ENCODE measurements at regions not wholly inside any gene's neighbourhood (a gene's known extent, or its start where the extent isn't known, plus 50 kb on each side); places are given as distances from the start of the nearest gene placed in this dataset.

GRCh38 chr17:15042311-15042710 lies 222.8 kb downstream of the PMP22 start:
- no peak for DNase-seq (ENCODE audit: low spot score)

DNA sequence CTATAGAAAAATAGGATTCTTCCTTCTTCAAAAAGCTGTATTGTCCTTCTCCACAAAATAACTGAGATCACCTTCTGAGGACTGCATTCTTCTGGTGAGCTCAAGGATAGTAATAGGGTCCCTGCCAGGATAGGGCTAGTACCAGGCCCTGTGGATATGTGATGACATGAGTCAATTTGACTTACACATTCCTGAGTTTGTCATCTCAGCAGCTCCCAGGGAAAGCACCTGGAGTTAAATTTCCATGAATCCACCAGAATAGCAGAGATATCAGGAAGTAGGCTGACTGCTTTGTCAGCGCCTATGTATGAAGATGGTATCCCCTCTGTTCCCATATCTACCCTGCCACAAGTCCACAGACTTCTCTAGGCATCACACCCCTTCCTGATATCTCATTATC lies 225.8 kb downstream of the PMP22 start:
- DNase-seq (ENCODE audit: low spot score) = no peak

DNA sequence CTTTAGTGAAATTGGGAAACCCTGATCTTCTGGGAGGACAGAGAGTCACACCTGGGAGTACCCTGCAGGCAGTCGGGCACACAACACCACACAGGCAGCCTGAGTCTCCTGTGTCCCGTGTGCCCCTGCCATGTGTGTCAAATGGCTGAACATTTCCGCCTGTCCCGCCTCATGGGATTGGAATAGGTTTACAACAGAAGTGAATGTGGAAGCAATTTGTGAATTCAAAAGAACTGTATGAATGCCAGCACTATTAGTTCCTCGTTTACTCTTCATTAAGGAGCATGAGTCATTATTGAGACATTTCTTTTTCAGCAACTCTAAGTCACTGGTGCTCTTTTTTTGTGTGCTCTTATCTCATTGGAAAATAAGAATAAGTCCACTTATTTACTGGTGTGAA lies 226.5 kb downstream of the PMP22 start:
- DNase-seq (ENCODE audit: low spot score) = no peak

DNA sequence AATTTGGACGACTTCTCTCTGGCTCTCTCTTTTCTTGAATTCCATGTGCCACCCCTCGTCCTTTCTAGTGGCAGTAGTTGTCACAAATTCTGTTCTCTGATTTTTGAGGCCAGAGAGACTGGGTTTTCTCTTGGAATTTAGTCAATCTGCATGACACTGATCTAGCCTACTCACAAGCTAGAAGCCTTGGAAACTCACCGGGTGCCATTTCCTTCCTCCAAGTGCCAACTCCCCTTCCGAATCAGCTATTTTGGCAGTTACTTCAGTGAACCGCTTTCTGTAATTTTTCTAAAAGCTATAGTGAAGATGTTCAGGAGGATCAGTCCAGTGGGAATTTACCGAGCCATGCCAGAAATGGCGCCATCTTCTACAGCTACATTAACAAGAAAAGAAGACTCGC lies 228.9 kb downstream of the PMP22 start:
- no peak for DNase-seq (ENCODE audit: low spot score)

GRCh38 chr17:15031975-15032374 lies 233.2 kb downstream of the PMP22 start:
- DNase-seq (ENCODE audit: low spot score) = no peak

- DNase-seq (ENCODE audit: low spot score) = no peak
Observed at GRCh38 chr17:15029469-15029868, 235.7 kb downstream of the PMP22 start.

DNA sequence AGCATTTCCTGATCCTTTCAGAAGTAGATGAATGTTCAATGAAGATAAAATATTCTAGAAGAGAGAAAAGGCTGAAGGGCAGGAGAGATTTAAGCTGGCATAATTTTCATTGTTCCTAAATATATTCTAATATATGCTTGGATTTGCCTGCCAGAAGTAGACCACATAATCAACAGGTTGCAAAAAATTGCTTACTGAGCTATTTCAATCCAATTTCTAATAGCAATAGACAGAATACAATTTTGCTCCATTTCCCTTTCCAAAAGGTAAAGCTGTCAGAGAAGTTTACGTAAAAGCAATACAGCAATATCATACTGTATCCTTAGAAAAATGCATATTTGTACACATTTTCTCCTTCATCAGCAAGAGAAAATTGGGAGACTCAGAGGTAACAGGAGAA lies 237.3 kb downstream of the PMP22 start:
- DNase-seq (ENCODE audit: low spot score) = no peak

- no peak for DNase-seq (ENCODE audit: low spot score)
Observed at GRCh38 chr17:15026088-15026487, 239.0 kb downstream of the PMP22 start.

DNA sequence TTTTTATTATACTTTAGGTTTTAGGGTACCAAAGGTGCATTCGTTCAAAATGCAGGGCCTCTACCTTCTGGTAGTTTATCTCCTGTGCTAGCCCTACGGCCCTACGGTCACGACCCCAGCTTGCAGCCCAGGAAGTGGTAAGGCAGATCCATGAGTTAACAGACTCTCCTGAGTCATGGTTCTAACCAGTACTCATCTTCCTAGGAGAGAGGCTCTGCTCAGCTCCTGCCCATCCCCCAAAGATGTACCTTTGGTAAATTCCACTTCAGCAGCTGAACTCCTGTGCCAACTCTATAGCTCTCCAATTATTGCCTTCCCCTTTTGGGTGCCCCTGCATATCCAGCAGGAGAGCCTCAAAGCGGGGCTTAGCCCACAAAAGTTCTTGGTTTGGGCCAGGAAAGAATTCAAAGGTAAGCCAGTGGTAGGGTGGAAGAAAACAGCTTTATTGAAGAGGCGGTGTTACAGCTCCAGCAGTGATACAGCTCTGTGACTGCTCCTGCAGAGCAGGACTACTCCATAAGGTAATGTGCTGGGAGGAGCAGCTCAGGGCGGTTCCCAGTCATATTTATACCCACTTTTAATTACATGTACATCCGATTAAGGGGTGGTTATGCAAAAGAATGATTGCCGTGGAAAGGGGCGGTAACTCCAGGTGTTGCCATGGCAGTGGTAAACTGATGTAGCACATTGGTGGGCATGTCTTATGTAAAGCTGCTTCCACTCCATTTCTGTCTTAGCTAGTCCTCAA lies 241.4 kb downstream of the PMP22 start:
- no peak for DNase-seq (ENCODE audit: low spot score)

GRCh38 chr17:15019158-15019557 lies 246.0 kb downstream of the PMP22 start:
- DNase-seq (ENCODE audit: low spot score) = no peak

GRCh38 chr17:15012351-15012980 lies 252.7 kb downstream of the PMP22 start:
- DNase-seq (ENCODE audit: low spot score) = no peak

DNA sequence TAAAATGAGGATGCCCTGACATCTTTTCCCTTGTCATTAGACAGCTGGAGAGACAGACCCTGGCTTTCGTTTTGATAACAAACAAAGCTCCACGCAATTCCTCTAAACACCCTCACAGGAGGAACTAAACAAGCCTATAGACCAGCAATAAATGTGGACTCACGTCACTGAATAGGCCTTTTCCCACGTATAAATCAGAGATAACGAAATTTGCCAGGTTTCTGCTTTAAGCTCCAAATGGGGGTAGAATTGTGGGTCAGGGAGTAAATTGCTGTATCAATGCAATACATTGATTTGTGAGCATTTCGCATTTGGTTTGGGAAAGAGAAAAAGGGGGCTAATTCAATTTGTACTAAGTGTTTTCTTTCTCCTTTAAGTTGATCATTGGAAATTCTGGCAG lies 256.0 kb downstream of the PMP22 start:
- no peak for DNase-seq (ENCODE audit: low spot score)

DNA sequence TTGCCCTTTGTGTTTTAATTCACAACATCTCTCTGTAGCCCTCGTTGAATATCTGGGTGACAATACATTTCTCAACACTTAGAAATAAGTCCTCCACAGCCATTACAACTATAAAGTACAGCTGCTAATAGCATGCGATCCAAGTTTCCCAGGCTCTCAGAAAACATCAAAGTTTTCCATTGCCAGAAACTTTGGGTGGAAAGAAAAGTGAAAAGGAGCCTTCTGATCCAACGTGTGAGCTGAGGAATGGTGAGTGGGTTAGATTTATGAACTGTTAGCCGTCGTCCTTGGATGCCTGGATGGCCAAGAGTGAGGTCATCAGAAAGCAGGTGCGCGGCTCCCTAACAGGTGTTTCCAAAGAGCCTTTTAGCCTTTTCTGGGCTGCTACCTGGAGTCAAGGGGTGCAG lies 258.0 kb downstream of the PMP22 start:
- no peak for DNase-seq (ENCODE audit: low spot score)

DNA sequence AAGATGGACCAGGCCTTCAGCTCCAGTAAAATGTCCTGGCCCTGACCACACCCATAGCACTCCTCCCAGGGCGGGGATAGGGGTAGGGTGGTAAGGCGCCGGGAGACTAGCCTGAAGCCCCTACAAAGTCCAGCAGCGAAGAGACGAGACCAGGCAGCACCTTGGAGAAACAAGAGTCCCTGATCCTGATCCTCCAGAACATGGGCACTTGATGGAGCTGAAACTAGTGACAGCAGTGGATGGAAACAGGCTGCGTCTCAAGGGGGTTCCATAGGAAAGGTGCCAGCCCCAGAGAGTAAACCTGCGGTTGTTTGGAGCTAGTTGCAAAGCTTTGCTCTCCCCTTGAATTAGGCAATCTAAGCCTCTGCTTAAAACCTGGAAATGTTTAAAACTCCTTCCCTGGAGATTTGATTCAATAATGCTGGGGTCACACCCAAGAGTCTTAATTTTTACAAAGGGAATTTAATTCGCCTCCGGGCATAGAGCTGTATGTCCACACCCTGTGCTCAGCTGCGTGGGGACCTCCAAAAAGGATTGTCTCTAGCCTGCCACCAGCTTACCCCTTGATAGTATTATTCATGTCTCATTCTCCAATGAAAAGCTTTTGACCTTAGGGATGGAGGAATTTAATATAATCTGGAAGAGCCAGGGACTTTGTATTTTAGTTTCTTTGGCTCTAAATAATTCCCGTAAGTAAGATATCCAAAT lies 258.6 kb downstream of the PMP22 start:
- no peak for DNase-seq (ENCODE audit: low spot score)

DNA sequence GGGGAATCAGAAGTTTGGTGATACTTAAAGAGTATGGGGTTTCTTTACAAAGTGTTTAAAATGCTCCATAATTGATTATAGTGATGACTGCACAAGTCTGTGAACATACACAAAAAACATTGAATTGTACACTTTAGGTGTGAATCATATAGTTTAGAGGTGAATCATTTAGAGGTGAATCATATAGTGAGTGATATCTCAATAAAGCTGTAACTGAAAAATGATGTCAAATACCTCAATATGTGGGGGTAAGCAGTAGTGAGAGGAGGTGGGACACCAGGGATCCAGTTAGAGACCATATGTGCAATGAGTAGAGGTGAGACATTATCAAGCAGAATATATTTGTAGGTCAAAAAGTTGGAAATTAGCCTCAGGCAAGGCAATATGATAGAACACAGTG lies 264.5 kb downstream of the PMP22 start:
- no peak for DNase-seq (ENCODE audit: low spot score)

DNA sequence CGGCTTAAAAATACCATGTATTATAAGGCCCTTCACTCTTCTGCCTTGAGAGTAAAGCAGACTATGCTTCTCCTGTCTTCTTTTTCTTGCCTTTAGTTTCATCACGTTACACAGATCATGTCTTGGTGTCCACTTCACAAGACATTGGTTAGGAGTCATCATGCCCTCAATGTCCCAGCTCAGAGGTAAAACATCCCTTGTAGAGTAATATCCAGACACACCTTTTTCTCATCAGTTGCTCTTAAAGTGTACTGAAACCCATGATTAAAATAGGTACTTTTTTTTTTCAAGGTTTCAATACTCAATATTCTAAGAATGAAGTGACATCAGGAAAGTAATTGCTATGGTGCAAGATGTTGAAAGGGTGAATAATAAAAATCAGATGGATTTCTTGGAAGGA lies 267.8 kb downstream of the PMP22 start:
- no peak for DNase-seq (ENCODE audit: low spot score)

- no peak for DNase-seq (ENCODE audit: low spot score)
Observed at GRCh38 chr17:14986127-14986526, 279.0 kb downstream of the PMP22 start.

GRCh38 chr17:14972844-14973243 lies 292.3 kb downstream of the PMP22 start:
- DNase-seq (ENCODE audit: low spot score) = no peak

DNA sequence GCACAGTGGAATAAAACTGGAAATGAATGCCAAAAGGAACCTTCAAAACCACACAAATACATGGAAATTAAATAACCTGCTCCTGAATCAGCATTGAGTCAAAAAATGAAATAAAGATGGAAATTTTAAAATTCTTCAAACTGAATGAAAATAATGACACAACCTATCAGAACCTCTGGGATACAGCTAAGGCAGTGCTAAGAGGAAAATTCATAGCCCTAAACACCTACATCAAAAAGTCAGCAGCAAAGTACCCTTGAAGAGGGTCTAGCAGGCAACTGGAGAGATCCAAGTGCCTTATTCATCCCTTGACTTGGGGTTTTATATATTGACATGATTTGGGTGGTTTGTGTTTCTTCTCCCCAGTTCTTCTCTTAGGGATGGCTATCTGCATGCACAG lies 294.1 kb downstream of the PMP22 start:
- DNase-seq (ENCODE audit: low spot score) = no peak

GRCh38 chr17:14959106-14959648 lies 305.9 kb downstream of the PMP22 start:
- DNase-seq (ENCODE audit: low spot score) = no peak

DNA sequence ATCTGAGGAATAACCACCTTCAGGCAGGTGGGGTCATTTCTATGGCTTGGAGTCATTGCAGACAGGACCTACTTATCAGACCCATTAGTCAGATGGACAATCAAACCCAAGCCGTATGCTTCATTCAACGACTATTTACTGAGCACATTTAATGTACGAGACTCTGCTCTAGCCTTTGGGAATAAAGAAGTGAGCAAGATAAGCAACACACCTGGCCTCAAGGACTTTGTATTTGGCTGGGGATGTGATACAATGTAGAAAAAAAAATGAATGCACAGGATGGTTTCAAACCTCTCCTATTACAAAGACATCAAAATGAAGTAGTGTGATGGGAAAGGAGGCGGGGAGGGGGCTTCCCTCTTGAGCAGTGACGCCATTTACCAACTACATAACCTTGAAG lies 311.7 kb downstream of the PMP22 start:
- no peak for DNase-seq (ENCODE audit: low spot score)

GRCh38 chr17:14950686-14951085 lies 314.4 kb downstream of the PMP22 start:
- no peak for DNase-seq (ENCODE audit: low spot score)

GRCh38 chr17:14950216-14950615 lies 314.9 kb downstream of the PMP22 start:
- DNase-seq (ENCODE audit: low spot score) = no peak

Measured in SK-N-DZ (cell line).